ENCODE measurements at regions not wholly inside any gene's neighbourhood (a gene's known extent, or its start where the extent isn't known, plus 50 kb on each side); places are given as distances from the start of the nearest gene placed in this dataset.
"Not testable (repeated sequence)": the region's sequence is repeated elsewhere in the genome, so short reads cannot be mapped to it uniquely, and the experiment has no call there.

DNA sequence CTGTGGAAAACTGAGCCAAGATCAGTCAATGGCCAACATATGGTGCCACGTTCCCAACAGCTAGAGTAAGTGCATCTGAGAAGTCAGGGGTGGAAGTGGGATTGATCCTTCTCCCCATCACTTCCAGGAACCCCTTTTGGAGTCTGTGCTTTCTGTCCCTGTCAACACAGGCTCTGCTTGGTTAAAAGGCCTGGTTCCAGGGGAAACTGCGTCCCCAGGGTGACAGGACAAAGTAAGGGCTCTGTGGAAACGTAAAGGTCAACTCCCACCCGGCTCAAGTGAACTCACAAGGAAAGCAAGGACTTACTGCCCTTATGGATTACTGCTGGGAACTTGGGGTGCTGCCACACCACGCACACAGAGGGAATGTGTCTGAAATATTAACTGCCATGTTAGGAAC lies 77.5 kb upstream of the GRB10 start:
- no peak for DNase-seq
- in situ Hi-C loops (cut with HindIII; ENCODE audit: low pct_ligation_motif_present, low pct_unique_long_range_greater_than_20kb, low sequenced_read_pairs): no loop called here

DNA sequence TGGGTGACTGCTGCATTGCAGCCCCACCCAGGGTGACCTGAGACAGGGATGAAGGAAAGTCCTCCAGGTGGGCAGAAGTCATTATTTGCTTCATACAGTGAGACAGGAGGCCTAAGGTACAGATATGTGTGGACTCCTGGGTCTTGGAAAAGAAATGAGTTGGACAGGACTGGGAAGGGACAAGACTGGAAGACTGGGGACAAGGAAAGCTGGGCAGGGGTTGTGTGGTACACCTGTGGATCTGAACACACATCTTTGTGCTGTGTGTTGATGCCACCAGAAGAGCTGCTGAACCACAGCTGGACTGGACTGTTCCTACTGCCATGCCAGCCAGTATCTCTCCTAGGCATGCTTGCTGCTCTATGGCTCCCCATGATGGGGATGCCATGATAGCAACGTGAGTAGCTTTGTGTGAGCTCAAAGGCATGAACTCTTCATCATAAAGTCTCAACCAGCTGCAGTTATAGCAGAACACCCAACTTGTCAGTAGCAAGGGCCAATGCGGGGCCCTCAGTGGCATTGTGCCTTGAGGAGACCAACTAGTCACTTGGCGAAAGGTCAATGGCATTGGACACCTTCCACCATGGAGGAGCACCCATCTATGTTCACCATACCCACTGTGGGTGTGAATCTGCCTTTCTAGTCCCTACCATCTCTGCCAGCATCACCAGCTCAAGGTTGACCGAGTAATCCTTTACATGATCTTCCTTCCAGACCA lies 76.0 kb upstream of the GRB10 start:
- in situ Hi-C loops (cut with HindIII; ENCODE audit: low pct_ligation_motif_present, low pct_unique_long_range_greater_than_20kb, low sequenced_read_pairs): no loop called here
- no peak for DNase-seq

DNA sequence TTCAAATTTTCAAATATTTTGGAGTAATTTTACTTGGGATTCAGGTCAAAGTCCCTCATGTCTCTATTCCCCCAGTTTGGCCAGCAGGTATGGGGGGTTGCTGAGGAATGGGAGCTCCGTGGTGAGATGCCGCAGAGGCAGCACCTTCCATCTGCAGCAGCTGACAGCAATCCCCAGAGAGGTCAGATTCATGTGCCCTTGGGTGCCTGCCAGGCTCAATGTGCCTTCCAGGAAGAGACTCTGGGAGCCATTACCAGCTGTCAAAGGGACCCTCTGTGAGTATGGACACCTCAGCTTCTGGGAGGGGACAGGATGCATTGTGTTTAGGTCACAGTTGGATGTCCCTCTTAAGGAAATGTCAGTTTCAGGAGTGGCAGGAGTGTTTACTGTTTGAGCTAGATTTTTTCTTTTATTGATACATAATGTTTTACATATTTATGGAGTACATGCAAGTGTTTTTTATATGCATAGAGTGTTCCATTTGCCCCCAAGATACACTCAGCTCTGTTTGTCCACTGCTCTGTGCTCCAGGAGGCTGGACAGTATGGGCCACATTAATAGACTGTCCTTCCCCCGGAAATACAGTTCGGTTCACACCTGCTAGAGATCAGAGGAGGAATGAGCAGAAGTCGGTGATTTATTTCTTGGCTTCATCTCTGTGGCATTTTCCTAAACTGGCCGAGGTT lies 75.3 kb upstream of the GRB10 start:
- no peak for DNase-seq
- in situ Hi-C loops (cut with HindIII; ENCODE audit: low pct_ligation_motif_present, low pct_unique_long_range_greater_than_20kb, low sequenced_read_pairs): no loop called here

DNA sequence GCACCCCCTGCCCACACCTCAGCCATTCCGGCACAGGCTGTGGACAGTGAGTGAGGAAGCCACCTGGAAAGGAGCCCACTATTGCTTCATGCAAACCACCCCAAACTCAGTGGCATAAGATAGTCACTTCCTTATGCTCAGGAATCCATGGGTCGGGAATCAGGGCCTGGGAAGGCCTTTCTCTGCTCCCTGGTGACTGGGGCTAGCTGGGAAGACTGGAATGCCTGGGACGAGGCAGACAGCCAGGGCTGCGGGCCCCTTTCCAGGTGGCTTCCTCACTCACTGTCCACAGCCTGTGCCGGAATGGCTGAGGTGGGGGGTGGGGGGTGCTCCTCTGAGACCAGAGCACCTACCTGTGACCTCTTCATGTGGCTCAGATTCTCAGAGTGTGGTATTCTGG lies 74.1 kb upstream of the GRB10 start:
- no peak for DNase-seq
- in situ Hi-C loops (cut with HindIII; ENCODE audit: low pct_ligation_motif_present, low pct_unique_long_range_greater_than_20kb, low sequenced_read_pairs): no loop called here

DNA sequence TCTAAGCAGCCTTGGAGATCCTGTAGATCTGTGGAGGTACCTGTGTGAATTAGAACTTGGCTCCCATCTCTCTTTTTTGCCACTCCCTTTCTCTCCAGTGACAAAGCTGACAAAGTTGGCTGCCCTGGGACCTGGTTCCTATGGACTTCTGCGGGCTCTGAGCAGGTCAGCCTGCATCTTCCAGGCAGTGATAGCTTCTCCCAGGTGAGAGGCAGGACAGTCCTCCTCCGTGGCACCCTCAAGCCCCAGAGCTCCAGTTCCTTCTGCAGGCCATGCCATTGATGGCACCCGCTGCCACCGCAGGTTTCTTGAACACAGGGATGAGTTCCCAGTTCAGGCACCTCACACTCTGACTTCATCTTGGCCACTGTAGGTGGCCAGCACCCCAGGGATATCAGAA lies 73.5 kb upstream of the GRB10 start:
- in situ Hi-C loops (cut with HindIII; ENCODE audit: low pct_ligation_motif_present, low pct_unique_long_range_greater_than_20kb, low sequenced_read_pairs): no loop called here
- no peak for DNase-seq

DNA sequence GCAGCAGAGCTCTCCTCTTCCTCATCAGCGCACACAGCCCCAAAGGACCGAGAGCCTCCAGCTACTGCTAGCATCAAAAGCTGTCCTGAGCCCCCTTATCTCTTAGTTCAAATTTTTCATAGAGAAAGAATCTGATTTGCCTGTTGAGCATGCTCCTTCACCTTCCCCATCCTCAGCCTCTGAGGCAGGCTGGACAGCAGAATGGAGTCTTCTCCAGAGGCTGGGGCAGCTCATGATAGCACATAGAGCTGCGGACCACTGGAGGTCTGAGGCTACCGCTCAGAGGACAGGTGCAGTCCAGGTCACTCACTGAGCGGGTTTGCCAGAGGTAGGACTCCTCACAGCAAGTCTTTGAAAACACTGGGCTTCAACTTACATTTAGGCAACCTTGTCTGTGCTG lies 72.8 kb upstream of the GRB10 start:
- DNase-seq: no peak
- in situ Hi-C loops (cut with HindIII; ENCODE audit: low pct_ligation_motif_present, low pct_unique_long_range_greater_than_20kb, low sequenced_read_pairs): no loop called here

DNA sequence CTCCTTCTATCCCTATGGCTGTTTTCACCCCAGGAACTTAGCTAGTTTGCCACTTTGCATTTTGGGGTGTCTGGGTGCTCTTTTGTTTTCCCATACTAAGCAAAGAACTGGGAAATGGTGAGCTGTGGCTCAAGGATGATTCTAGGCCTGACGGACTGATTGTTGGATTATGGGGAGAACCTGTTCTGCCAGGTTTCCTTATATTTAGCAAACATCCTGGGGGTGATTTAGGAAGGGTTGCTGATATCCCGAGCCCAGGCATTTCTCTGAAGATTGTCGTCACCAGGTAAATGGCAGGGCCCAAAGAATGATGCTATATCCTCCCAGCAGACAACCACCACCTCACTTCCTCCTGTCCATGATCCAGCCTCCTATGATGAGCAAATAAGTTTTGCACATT lies 72.1 kb upstream of the GRB10 start:
- DNase-seq: no peak
- in situ Hi-C loops (cut with HindIII; ENCODE audit: low pct_ligation_motif_present, low pct_unique_long_range_greater_than_20kb, low sequenced_read_pairs): no loop called here

DNA sequence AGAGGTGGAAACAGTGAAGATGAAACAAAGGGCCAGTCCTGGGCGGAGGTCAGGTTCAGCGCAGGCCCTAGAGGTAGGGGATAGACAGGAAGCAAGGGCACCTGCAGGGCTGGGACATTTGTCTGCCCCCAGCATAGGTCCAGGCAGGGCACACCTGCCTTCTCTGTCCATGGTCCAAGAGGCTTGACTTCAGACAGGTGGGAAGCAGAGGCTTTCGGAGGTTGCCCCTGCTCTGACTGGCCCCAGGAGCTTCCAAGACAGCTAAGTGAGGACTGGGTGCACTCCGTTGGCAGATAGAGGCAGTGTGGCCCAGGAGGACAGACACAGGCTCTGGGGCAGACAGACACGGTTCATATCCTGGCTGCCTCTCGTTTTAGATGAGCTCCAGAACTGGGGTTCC lies 71.6 kb upstream of the GRB10 start:
- in situ Hi-C loops (cut with HindIII; ENCODE audit: low pct_ligation_motif_present, low pct_unique_long_range_greater_than_20kb, low sequenced_read_pairs): no loop called here

DNA sequence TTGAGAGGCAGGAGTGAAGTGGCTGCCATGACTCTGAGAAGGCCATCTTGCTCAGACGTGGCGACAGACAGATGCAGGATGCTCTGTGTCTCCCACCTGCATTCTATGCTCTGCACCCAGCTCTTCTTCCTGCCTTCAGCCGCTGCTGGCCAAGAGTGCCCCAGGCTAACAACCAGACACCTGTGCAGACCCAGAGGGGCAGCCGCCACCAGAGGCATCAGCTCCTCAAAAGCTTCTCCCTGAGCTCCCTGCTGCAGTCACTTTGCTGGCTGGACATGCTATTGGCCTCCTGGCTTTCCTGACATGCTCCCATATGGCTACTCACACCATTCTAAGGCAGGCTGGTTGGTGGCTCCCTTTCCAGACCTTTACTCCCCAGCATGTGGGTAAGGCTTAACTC lies 70.6 kb upstream of the GRB10 start:
- no peak for DNase-seq
- in situ Hi-C loops (cut with HindIII; ENCODE audit: low pct_ligation_motif_present, low pct_unique_long_range_greater_than_20kb, low sequenced_read_pairs): no loop called here

More for the DNA sequence above, 71.6 kb upstream of the GRB10 start:
- DNase-seq: no peak

DNA sequence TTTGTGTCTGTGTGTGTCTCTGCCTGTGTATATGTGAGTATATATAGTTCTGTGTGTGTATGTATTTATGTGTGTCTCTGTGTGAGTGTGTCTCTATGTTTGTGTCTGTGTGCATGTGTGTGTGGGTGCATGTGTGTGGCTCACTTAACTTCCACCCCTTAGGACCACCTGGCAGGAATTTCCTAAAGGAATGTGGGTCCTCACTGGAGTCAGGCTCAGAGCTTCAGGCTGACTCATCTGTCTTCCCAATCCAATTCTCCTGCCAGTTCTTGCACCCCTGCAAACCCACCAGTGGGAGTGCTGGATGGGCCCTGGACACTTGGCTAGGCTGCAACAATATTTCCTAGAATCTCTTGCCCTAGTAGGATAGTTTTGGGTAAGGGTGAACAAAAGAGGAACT lies 70.2 kb upstream of the GRB10 start:
- DNase-seq: no peak
- in situ Hi-C loops (cut with HindIII; ENCODE audit: low pct_ligation_motif_present, low pct_unique_long_range_greater_than_20kb, low sequenced_read_pairs): no loop called here

DNA sequence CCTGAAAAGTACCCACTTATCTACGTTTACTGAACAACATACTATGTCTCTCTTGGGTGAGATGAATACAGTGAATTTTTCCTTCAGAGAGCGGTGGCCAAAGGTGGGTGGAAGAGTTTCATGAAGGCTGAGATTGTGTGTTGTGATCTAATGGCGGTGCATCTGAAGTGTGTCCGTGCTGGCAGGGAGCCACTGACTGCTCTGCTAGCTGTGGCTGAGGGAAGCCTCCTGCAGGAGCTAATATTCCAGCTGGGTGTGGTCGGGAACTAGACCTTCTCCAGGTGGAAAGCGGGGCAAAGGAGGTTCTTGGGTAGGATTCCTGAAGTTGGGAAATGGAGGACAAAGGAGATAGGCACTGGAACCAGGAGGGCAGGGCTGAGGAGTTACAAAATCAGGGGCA lies 69.2 kb upstream of the GRB10 start:
- in situ Hi-C loops (cut with HindIII; ENCODE audit: low pct_ligation_motif_present, low pct_unique_long_range_greater_than_20kb, low sequenced_read_pairs): no loop called here
- no peak for DNase-seq

DNA sequence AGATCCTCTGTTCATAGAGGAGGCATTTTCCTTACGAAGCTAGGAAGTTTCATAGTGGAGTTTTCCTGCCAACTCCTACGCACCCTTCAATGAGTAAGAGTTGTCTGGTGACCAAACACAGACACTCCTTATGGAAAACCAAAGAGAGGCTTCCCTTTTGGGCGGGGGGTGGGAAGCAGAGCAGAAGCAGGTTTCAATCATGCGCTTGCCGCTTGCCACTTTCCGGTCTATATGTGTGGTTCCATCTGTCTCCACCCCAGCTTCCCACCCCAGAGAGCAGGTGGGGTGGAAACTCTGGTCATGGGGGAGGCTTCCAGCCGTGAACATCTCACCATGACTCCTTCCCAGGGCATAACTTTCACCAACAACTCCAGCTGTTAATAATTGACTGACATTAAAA lies 68.8 kb upstream of the GRB10 start:
- in situ Hi-C loops (cut with HindIII; ENCODE audit: low pct_ligation_motif_present, low pct_unique_long_range_greater_than_20kb, low sequenced_read_pairs): no loop called here
- no peak for DNase-seq

DNA sequence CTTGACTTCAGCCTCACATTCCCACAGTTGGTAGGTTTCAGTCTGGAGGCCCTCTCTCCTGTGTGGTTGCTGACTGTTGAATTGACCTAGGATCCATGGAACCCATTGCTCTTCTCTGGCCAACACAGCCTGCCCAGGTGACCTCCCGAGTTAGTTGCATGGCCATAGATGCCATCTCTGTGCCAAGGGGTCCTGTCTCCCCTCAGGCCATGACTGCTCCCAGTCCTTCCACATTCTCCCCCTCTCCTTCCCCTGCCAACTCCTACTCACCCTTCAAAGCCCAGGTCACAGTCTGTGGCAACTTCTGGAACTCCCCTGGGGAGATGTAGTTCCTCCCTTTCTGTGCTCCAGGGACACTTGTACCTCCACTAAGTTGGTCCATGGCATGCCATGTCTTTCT lies 67.3 kb upstream of the GRB10 start:
- in situ Hi-C loops (cut with HindIII; ENCODE audit: low pct_ligation_motif_present, low pct_unique_long_range_greater_than_20kb, low sequenced_read_pairs): no loop called here
- DNase-seq: no peak

DNA sequence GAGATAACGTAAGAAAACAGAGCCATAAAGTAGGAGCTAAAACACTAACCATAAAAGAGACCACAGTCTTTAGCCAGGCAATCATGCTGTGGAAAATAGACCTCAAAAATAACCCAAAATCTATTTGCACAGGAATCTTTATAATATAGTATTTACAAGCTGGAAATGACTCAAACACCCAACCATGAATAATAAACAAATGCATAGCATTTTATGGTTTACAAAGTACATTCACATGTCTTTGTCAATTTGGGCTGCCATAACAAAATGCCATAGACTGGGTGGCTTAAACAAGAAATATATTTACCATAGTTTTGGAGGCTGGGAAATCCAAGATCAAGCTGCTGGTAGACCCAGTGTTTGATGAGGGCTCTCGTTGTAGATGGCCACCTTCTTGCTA lies 65.5 kb upstream of the GRB10 start:
- DNase-seq: no peak
- in situ Hi-C loops (cut with HindIII; ENCODE audit: low pct_ligation_motif_present, low pct_unique_long_range_greater_than_20kb, low sequenced_read_pairs): no loop called here

DNA sequence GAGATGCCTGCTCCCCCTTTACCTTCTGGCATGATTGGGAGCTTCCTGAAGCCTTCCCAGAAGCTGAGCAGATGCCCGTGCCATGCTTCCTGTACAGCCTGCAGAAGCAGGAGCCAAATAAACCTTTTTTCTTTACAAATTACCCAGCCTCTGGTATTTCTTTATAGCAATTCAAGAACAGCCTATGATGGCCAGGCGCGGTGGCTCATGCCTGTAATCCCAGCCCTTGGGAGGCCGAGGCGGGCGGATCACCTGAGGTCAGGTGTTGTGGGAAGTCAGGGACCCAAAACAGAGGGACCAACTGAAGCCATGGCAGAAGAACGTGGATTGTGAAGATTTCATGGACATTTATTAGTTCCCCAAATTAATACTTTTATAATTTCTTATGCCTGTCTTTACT lies 62.2 kb upstream of the GRB10 start:
- DNase-seq; in situ Hi-C loops (cut with HindIII; ENCODE audit: low pct_ligation_motif_present, low pct_unique_long_range_greater_than_20kb, low sequenced_read_pairs): not testable (repeated sequence)

DNA sequence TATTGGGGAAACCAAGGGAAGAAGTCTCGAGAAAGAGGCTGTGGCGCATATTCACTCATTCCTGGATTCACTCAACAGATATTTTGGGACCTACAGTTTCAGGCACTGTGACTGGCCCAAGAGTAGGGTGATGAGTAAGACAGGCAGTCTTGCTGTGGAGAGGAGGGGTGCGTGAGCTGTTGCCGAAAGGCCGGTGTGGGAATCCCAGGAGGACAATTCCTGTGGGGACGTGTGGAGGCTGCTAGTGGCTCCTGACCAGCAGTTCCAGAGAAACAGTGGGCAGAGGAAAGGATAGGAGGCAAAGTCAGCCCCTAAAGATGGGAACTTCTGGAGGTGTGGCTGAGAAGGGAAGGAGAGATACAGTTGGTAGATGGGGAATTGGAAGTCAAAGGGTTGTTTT lies 59.3 kb upstream of the GRB10 start:
- in situ Hi-C loops (cut with HindIII; ENCODE audit: low pct_ligation_motif_present, low pct_unique_long_range_greater_than_20kb, low sequenced_read_pairs): no loop called here
- DNase-seq: no peak

DNA sequence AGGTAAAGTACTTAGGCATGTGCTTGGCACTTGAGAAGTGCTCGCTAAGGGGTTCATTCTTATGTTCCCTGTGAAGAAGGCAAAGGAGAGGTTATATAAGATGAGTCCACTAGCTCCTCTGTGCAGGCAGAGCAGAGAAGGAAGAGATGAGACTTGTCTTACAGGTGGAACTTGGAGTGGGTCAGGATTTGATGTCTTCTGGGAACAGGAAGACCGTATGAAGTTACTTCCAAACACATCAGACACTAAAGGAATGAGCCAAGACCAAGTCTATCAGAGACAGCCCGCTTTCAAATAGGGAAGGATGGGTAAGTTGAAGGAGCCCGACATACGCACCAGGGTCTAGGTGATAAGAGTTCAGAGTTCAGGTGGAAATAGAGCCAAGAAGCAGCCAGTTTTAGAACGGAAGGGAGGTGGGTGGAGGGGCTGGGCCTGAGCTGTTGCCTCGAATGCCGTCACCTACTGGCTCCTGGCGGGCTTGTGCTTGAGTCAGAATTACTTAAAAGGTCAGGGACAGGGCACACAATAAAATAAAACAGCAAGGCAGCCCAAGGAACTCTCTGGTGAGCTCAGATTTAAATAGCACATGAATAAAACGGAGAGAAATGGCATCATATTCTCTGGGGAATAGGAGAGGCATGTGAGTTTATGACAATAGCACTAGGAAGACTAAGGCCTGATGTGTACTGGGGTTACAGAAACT lies 56.1 kb upstream of the GRB10 start:
- DNase-seq: no peak
- in situ Hi-C loops (cut with HindIII; ENCODE audit: low pct_ligation_motif_present, low pct_unique_long_range_greater_than_20kb, low sequenced_read_pairs): no loop called here

DNA sequence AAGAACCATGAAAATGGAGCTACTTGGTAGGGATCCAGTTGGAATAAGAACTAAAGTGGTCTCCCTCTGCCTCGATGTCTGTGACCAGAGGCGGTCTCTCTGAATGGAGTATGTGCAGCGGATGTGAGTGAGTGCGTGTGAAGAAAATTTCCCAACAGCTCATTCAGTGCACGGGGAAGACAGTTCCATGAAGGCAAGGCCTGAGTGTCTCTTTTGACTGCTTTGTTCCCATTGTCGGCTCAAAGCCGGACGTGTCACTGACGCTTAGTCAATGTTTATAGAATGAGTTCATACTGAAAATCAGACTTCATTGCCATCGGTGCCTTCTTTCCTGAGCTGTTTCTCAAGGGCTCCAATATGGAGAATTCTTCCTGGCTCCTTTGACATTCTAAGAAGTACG lies 55.3 kb upstream of the GRB10 start:
- in situ Hi-C loops (cut with HindIII; ENCODE audit: low pct_ligation_motif_present, low pct_unique_long_range_greater_than_20kb, low sequenced_read_pairs): no loop called here
- no peak for DNase-seq

DNA sequence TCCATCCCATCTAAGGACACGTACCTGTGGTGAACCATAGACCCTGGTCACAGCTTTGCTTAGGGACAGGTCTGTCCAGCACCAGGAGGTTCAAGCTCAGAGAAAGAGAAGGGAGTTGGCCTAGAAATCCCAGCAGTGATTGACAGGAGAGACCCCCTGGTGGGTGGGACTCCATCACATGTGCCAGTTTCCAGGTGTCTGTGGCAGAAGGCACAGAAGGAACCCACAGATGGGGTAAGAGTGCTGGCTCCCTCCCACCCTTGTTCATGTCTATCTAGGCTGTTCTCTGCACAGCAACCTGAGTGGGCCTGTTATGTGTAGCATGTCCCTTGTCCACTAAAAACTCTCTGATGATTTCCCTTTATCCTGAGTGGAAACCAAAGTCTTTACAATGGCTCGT lies 54.0 kb upstream of the GRB10 start:
- in situ Hi-C loops (cut with HindIII; ENCODE audit: low pct_ligation_motif_present, low pct_unique_long_range_greater_than_20kb, low sequenced_read_pairs): no loop called here
- no peak for DNase-seq

DNA sequence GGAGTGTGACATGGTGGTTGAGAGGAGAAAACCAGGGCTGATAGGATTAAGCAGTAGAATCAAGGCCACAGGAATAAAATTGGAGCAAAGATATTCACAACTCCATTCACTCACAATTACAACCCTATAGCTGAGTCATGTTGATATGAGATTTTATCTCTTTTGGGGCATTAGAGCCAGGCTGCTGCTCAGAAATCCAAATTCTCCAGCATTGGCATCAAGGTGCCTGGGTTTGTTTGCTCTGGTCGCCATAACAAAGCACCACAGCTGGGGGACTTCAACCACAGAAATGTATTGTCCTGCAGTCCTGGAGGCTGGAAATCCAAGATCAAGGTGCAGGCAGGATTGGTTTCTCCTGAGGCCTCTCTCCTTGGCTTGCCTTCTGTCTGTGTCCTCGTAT lies 52.5 kb upstream of the GRB10 start:
- in situ Hi-C loops (cut with HindIII; ENCODE audit: low pct_ligation_motif_present, low pct_unique_long_range_greater_than_20kb, low sequenced_read_pairs): no loop called here
- no peak for DNase-seq
